ENCODE measurements at regions not wholly inside any gene's neighbourhood (a gene's known extent, or its start where the extent isn't known, plus 50 kb on each side); places are given as distances from the start of the nearest gene placed in this dataset.

GRCh38 chr9:88741335-88741734 lies 206.4 kb downstream of the NXNL2 start:
- peaks cover under 1% of the 10 kb centered on the region for H3K4me1 ChIP-seq (ENCODE audit: insufficient read depth, low read length, severe bottlenecking)
- TF ChIP-seq CTCF (IDR thresholded peaks at IDR 0.05; ENCODE audit: low read length) (peak; percentile 72), EZH2 (IDR thresholded peaks at IDR 0.05; ENCODE audit: borderline replicate concordance, low read length) (no peak)

GRCh38 chr9:88742483-88742882 lies 207.5 kb downstream of the NXNL2 start:
- Histone ChIP-seq H3K9me2 (ENCODE audit: low read depth, low read length) (no peaks in the 10 kb centered on the region), H3K36me3 (ENCODE audit: insufficient read depth, low read length) (no peaks in the 10 kb centered on the region), H3K27ac (ENCODE audit: low read depth, low read length, poor library complexity, severe bottlenecking) (no peak overlapping the region), H3K9ac (ENCODE audit: low read length) (no peak overlapping the region), H3K27me3 (ENCODE audit: insufficient read depth, low read length) (no peaks in the 10 kb centered on the region), H3K4me1 (ENCODE audit: insufficient read depth, low read length, severe bottlenecking) (peaks cover 12% of the 10 kb centered on the region), H3K4me3 (ENCODE audit: low read depth, low read length, poor library complexity, severe bottlenecking) (no peak overlapping the region), H2AFZ (ENCODE audit: low read length) (no peak overlapping the region), H3K79me2 (ENCODE audit: insufficient read depth, low read length) (no peaks in the 10 kb centered on the region), H3K4me2 (ENCODE audit: low read length) (no peak overlapping the region), H3K9me3 (ENCODE audit: low read length) (no peaks in the 10 kb centered on the region), H4K20me1 (ENCODE audit: insufficient read depth, low read length) (no peaks in the 10 kb centered on the region), H3F3A (ENCODE audit: insufficient read depth, low read length) (no peaks in the 10 kb centered on the region)
- no peak for TF ChIP-seq EZH2 (IDR thresholded peaks at IDR 0.05; ENCODE audit: borderline replicate concordance, low read length)
- no peak for TF ChIP-seq CTCF (IDR thresholded peaks at IDR 0.05; ENCODE audit: low read length)

More at GRCh38 chr9:88741335-88741734, 206.4 kb downstream of the NXNL2 start:
- H3K9ac ChIP-seq (ENCODE audit: low read length), result no peak overlapping the region
- H3K4me3 ChIP-seq (ENCODE audit: low read depth, low read length, poor library complexity, severe bottlenecking), result no peak overlapping the region
- no peaks in the 10 kb centered on the region; the same call in 1 of the 2 replicates for H3K27me3 ChIP-seq (ENCODE audit: insufficient read depth, low read length)
- no peaks in the 10 kb centered on the region for H3K9me3 ChIP-seq (ENCODE audit: low read length)
- no peaks in the 10 kb centered on the region for H3K79me2 ChIP-seq (ENCODE audit: insufficient read depth, low read length)
- H4K20me1 ChIP-seq (ENCODE audit: insufficient read depth, low read length), result no peaks in the 10 kb centered on the region
- no peak overlapping the region for H3K27ac ChIP-seq (ENCODE audit: low read depth, low read length, poor library complexity, severe bottlenecking)
- H3F3A ChIP-seq (ENCODE audit: insufficient read depth, low read length), result no peaks in the 10 kb centered on the region
- no peaks in the 10 kb centered on the region for H3K36me3 ChIP-seq (ENCODE audit: insufficient read depth, low read length)
- H3K9me2 ChIP-seq (ENCODE audit: low read depth, low read length), result no peaks in the 10 kb centered on the region
- H3K4me2 ChIP-seq (ENCODE audit: low read length), result no peak overlapping the region
- H2AFZ ChIP-seq (ENCODE audit: low read length), result no peak overlapping the region

GRCh38 chr9:88742905-88743304 lies 207.9 kb downstream of the NXNL2 start:
- Histone ChIP-seq H3K36me3 (ENCODE audit: insufficient read depth, low read length) (no peaks in the 10 kb centered on the region), H3K27me3 (ENCODE audit: insufficient read depth, low read length) (no peaks in the 10 kb centered on the region), H3K4me3 (ENCODE audit: low read depth, low read length, poor library complexity, severe bottlenecking) (no peak overlapping the region), H3K27ac (ENCODE audit: low read depth, low read length, poor library complexity, severe bottlenecking) (no peak overlapping the region), H3K9me2 (ENCODE audit: low read depth, low read length) (no peaks in the 10 kb centered on the region), H4K20me1 (ENCODE audit: insufficient read depth, low read length) (no peaks in the 10 kb centered on the region), H3K9me3 (ENCODE audit: low read length) (no peaks in the 10 kb centered on the region), H3K79me2 (ENCODE audit: insufficient read depth, low read length) (no peaks in the 10 kb centered on the region), H3F3A (ENCODE audit: insufficient read depth, low read length) (no peaks in the 10 kb centered on the region), H3K9ac (ENCODE audit: low read length) (no peak overlapping the region), H2AFZ (ENCODE audit: low read length) (no peak overlapping the region), H3K4me2 (ENCODE audit: low read length) (no peak overlapping the region), H3K4me1 (ENCODE audit: insufficient read depth, low read length, severe bottlenecking) (peaks cover 14% of the 10 kb centered on the region)
- no peak for TF ChIP-seq EZH2 (IDR thresholded peaks at IDR 0.05; ENCODE audit: borderline replicate concordance, low read length)
- TF ChIP-seq CTCF (IDR thresholded peaks at IDR 0.05; ENCODE audit: low read length), result no peak

Measured in OCI-LY1 (cell line).